Right atrium auricular region (tissue), 2 donors: ENCODE measurements at regions not wholly inside any gene's neighbourhood (a gene's known extent, or its start where the extent isn't known, plus 50 kb on each side); places are given as distances from the start of the nearest gene placed in this dataset.
"Not testable (repeated sequence)": the region's sequence is repeated elsewhere in the genome, so short reads cannot be mapped to it uniquely, and the experiment has no call there.

Source experiments
- DNase-seq: peaks from one replicate; pipeline ENCODE4 v3.0.0-alpha.2; 2019; ENCODE audit warnings: low spot score
- H3K27ac ChIP-seq, 2 donors: fragments of 200-600 bp; sonication (generic); 1 replicate in 1 of 2; 2 replicates in 1 of 2; pipeline ENCODE4 v1.5.1; 2016 to 2019
- H3K27me3 ChIP-seq, 2 donors: fragments of 200-600 bp; sonication (generic); one replicate each; pipeline versions ENCODE4 v1.5.1 to v1.6.0; 2017 to 2019
- H3K36me3 ChIP-seq: fragments of 200-600 bp; sonication (generic); one replicate; pipeline ENCODE4 v1.5.1; 2016
- H3K4me1 ChIP-seq, 2 donors: fragments of 200-600 bp; sonication (generic); one replicate each; pipeline versions ENCODE4 v1.5.1 to v1.6.0; 2017 to 2019
- H3K4me3 ChIP-seq, 2 donors: fragments of 200-600 bp; sonication (generic); 1 replicate in 1 of 2; 2 replicates in 1 of 2; pipeline ENCODE4 v1.5.1; 2017 to 2019; ENCODE audit warnings: mild to moderate bottlenecking in 1 of 2, moderate library complexity in 1 of 2
- H3K9me3 ChIP-seq, 2 donors: fragments of 200-600 bp; sonication (generic); one replicate each; pipeline ENCODE4 v1.5.1; 2019
- CTCF ChIP-seq, 2 donors: fragments of 200-600 bp; sonication (generic); IDR thresholded peaks; one replicate each; pipeline ENCODE4 v1.5.1; 2019; ENCODE audit warnings: antibody characterized with exemption in 2 of 2

- Histone ChIP-seq H3K27me3 (no peaks in the 10 kb centered on the region), H3K4me3 (no peak overlapping the region), H3K4me1 (no peaks in the 10 kb centered on the region), H3K9me3 (no peaks in the 10 kb centered on the region), H3K27ac (no peak overlapping the region), H3K36me3 (no peaks in the 10 kb centered on the region)
- TF ChIP-seq CTCF (IDR thresholded peaks at IDR 0.05), result no peak
- DNase-seq, result no peak
Observed at GRCh38 chr2:75379476-75380210, 180.3 kb upstream of the TACR1 start.

- H3K9me3 ChIP-seq, result no peaks in the 10 kb centered on the region
- DNase-seq, result no peak
- no peaks in the 10 kb centered on the region for H3K36me3 ChIP-seq
- H3K4me3 ChIP-seq, result no peak overlapping the region
- no peak for TF ChIP-seq CTCF (IDR thresholded peaks at IDR 0.05)
- H3K4me1 ChIP-seq, result no peaks in the 10 kb centered on the region
- H3K27me3 ChIP-seq, result no peaks in the 10 kb centered on the region
- no peak overlapping the region for H3K27ac ChIP-seq
Observed at GRCh38 chr2:75375646-75376582, 176.6 kb upstream of the TACR1 start.

- not testable (repeated sequence) for H3K4me1 ChIP-seq, H3K36me3 ChIP-seq, H3K4me3 ChIP-seq, H3K27ac ChIP-seq, H3K9me3 ChIP-seq, H3K27me3 ChIP-seq, DNase-seq
Observed at GRCh38 chr2:75374414-75374957, 175.2 kb upstream of the TACR1 start.

- DNase-seq, result no peak
- TF ChIP-seq CTCF (IDR thresholded peaks at IDR 0.05), result no peak
- no peaks in the 10 kb centered on the region for H3K27me3 ChIP-seq
- no peak overlapping the region for H3K27ac ChIP-seq
- H3K4me3 ChIP-seq, result no peak overlapping the region
- no peaks in the 10 kb centered on the region for H3K36me3 ChIP-seq
- H3K9me3 ChIP-seq, result peaks cover 0 to 9% of the 10 kb centered on the region in 2 donors
- no peaks in the 10 kb centered on the region for H3K4me1 ChIP-seq
Observed at GRCh38 chr2:75367401-75367800, 168.1 kb upstream of the TACR1 start.

- Histone ChIP-seq H3K4me1 (no peaks in the 10 kb centered on the region), H3K27me3 (no peaks in the 10 kb centered on the region), H3K27ac (no peak overlapping the region), H3K9me3 (no peaks in the 10 kb centered on the region), H3K4me3 (no peak overlapping the region), H3K36me3 (no peaks in the 10 kb centered on the region)
- no peak for TF ChIP-seq CTCF (IDR thresholded peaks at IDR 0.05)
- DNase-seq, result no peak
Observed at GRCh38 chr2:75361486-75361885, 162.2 kb upstream of the TACR1 start.

GRCh38 chr2:75360945-75361344 lies 161.6 kb upstream of the TACR1 start:
- no peak for DNase-seq
- TF ChIP-seq CTCF (IDR thresholded peaks at IDR 0.05), result no peak
- Histone ChIP-seq H3K27me3 (no peaks in the 10 kb centered on the region), H3K9me3 (no peaks in the 10 kb centered on the region), H3K27ac (no peak overlapping the region), H3K36me3 (no peaks in the 10 kb centered on the region), H3K4me1 (no peaks in the 10 kb centered on the region), H3K4me3 (no peak overlapping the region)
